Stimulated activated effector memory CD8-positive, alpha-beta T cell treated with anti-CD3 and anti-CD28 coated beads, Interleukin-12 subunit alpha, Interleukin-12 subunit beta, amount 100 ng/mL, for 72 hours (primary cell): ENCODE measurements at regions not wholly inside any gene's neighbourhood (a gene's known extent, or its start where the extent isn't known, plus 50 kb on each side); places are given as distances from the start of the nearest gene placed in this dataset.
"Not testable (repeated sequence)": the region's sequence is repeated elsewhere in the genome, so short reads cannot be mapped to it uniquely, and the experiment has no call there.

Experiments used
- ATAC-seq: fragments of 150-1000 bp; cut with Tn5 transposase; 2 replicates; pipeline ENCODE4 v1.10.0; 2021
- DNase-seq, 2 donors: peaks; one replicate each; pipeline ENCODE4 v3.0.0; 2021 to 2022; ENCODE audit warnings: low spot score in 2 of 2
- H3K27ac Mint-ChIP-seq: one replicate; pipeline ENCODE4 v1.8.0; 2022; ENCODE audit warnings: mild to moderate bottlenecking, mixed read lengths
- H3K36me3 Mint-ChIP-seq: one replicate; pipeline ENCODE4 v1.8.0; 2022; ENCODE audit warnings: mild to moderate bottlenecking, mixed read lengths
- H3K4me1 Mint-ChIP-seq: one replicate; pipeline ENCODE4 v1.8.0; 2022; ENCODE audit warnings: mixed read lengths
- H3K4me3 Mint-ChIP-seq: one replicate; pipeline ENCODE4 v1.8.0; 2022; ENCODE audit warnings: mild to moderate bottlenecking, mixed read lengths
- H3K9me3 Mint-ChIP-seq: one replicate; pipeline ENCODE4 v1.8.0; 2022; ENCODE audit warnings: mixed read lengths

DNA sequence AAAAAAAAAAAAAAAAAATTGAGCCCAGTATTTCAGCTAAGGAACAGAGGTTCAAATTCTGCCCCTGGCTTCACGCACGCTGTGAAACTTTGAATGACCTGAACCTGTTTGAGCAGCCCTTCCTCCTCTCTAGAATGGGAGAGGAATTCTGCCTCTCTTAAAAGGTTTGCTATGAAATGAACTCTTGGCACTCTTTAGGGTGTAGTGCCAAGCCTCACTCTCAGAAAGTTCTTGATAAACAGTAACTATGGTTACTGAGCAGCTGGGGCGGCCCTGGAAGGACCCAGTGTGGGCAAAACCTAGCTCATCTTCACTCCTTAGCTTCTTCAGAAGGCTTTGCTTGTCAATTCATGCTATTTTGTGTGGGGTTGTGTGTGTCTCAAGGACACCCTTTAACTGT lies 73.7 kb downstream of the GEMIN8 start:
- Mint-ChIP-seq H3K4me3 (no peak overlapping the region), H3K36me3 (no peaks in the 10 kb centered on the region)
- no peak for ATAC-seq

DNA sequence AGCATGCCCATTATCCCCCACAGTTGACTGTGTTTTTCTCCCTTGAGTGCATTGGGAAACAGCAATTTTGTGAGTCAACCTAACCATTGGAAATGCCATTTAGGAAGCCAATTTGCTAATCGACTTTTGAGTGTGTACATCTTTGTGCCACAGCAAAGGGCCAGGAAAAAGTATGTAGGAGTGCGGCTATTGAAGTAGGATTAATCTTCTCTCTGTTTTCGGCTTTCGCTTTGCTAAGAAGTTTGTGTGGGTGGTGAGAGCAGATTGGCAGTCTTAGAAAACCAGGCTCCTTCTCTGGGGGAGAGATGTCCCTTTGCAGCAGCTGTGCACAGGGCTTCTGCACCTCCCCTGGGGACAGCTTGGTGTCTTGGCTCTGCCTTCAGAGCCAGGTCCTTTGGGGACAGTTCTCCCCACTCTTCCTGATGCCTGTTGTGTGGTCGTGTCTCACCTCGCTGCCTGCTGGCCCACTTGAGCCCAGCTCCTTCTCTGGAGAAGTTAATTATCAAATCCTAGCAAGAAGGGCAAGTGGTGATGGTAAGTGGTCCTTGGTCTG lies 74.5 kb downstream of the GEMIN8 start:
- ATAC-seq = no peak

More for the DNA sequence above, 73.7 kb downstream of the GEMIN8 start:
- no peak for DNase-seq
- Mint-ChIP-seq H3K4me1 (no peaks in the 10 kb centered on the region), H3K9me3 (no peaks in the 10 kb centered on the region), H3K27ac (no peak overlapping the region)

DNA sequence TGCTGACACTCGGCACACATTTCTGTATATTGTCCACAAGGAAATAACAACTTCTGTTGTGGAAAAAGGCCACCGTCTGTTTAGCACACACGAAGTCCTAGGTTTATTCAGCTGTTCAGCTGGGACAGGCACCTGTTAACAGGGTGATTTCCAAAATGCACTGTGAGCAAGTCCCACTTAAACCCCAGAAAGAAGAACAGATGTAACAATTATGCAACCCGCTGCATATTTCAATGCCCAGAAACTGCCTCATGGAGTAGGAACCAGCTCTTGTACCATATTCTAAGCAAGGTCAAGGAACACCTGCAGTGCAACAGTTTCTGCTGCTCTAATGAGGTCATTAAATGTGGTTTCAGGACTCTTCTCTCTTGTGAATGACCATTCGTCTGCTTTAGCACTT lies 77.1 kb downstream of the GEMIN8 start:
- no peak for ATAC-seq
- Mint-ChIP-seq H3K9me3 (no peaks in the 10 kb centered on the region), H3K4me3 (no peak overlapping the region), H3K36me3 (no peaks in the 10 kb centered on the region), H3K27ac (no peak overlapping the region), H3K4me1 (no peaks in the 10 kb centered on the region)
- DNase-seq = no peak

More for the DNA sequence above, 74.5 kb downstream of the GEMIN8 start:
- Mint-ChIP-seq H3K9me3 (no peaks in the 10 kb centered on the region), H3K27ac (no peak overlapping the region), H3K4me3 (no peak overlapping the region), H3K36me3 (no peaks in the 10 kb centered on the region), H3K4me1 (no peaks in the 10 kb centered on the region)
- DNase-seq = no peak

DNA sequence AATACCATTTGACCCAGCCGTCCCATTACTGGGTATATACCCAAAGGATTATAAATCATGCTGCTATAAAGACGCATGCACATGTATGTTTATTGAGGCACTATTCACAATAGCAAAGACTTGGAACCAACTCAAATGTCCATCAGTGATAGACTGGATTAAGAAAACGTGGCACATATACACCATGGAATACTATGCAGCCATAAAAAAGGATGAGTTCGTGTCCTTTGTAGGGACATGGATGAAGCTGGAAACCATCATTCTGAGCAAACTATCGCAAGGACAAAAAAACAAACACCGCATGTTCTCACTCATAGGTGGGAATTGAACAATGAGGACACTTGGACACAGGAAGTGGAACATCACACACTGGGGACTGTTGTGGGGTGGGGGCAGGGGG lies 83.5 kb downstream of the GEMIN8 start:
- not testable (repeated sequence) for H3K36me3 Mint-ChIP-seq, DNase-seq, H3K4me3 Mint-ChIP-seq, ATAC-seq, H3K27ac Mint-ChIP-seq, H3K4me1 Mint-ChIP-seq, H3K9me3 Mint-ChIP-seq

DNA sequence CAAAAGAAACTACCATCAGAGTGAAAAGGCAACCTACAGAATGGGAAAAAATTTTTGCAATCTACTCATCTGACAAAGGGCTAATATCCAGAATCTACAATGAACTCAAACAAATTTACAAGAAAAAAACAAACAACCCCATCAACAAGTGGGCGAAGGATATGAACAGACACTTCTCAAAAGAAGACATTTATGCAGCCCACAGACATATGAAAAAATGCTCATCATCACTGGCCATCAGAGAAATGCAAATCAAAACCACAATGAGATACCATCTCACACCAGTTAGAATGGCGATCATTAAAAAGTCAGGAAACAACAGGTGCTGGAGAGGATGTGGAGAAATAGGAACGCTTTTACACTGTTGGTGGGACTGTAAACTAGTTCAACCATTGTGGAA lies 83.9 kb downstream of the GEMIN8 start:
- not testable (repeated sequence) for H3K4me3 Mint-ChIP-seq, ATAC-seq, H3K27ac Mint-ChIP-seq, H3K4me1 Mint-ChIP-seq, H3K36me3 Mint-ChIP-seq, DNase-seq, H3K9me3 Mint-ChIP-seq

DNA sequence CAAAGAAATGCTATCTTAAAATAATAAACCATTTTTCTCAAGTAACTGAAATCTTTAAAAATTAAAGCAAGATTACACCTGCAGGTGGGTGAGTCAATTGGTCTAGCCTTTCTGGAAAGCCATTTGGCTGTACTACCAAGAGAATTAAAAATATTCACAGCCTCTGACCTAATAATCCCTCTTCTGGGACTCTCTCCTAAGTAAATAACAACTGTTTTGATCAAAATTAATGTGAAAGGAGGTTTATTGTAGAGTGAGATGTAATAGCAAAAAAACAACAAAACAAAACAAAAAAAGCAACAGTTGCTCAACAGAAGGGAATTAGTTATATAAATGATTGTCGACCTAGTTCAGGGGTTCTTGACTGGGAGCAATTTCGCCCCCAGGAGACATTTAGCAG lies 89.0 kb downstream of the GEMIN8 start:
- no peaks in the 10 kb centered on the region for H3K9me3 Mint-ChIP-seq
- no peak overlapping the region for H3K4me3 Mint-ChIP-seq
- H3K4me1 Mint-ChIP-seq = no peaks in the 10 kb centered on the region
- ATAC-seq = no peak
- no peaks in the 10 kb centered on the region for H3K36me3 Mint-ChIP-seq
- H3K27ac Mint-ChIP-seq = no peak overlapping the region
- no peak for DNase-seq

DNA sequence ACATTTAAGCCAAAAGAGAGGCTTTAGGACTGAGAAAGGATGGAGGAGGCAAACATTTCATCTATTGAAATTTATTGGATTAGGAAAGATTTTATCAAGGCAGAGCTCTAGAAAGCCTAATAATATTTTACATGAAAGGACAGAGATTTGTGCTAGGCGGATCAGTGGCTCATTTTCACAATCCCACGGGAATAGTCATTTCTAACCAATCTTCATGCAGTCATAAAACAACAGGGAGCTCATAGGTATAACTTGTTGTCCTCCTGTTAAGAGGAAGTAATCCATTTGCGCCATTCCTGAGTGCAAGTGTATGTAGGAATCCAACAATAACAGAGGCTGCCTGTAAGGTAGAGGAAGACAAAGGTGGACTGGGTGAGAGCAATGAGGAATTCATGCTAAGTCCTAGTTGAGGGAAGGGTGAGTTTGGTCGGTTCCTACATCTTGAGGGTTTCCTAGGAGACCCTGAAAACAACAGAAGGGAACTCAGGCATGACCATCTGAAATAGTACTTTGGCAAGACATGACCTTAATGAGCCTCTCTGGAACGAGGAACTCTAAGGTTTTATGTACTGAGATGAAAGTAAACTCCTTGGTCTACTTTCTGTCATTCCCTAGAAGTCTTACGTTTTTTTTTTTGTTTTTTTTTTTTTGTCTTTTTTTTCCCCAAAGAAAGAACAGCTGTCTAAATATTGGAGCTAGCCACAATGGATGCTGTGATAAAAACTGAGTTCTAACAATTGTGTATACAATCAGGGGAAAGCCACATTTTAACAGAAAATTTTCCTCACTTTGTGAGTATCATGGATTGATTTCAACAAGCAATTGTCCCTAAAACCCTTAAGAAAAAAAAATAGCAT lies 89.7 kb downstream of the GEMIN8 start:
- Mint-ChIP-seq H3K9me3 (no peaks in the 10 kb centered on the region), H3K4me3 (no peak overlapping the region), H3K36me3 (no peaks in the 10 kb centered on the region), H3K4me1 (no peaks in the 10 kb centered on the region), H3K27ac (no peak overlapping the region)
- DNase-seq (no peak), ATAC-seq (no peak)

DNA sequence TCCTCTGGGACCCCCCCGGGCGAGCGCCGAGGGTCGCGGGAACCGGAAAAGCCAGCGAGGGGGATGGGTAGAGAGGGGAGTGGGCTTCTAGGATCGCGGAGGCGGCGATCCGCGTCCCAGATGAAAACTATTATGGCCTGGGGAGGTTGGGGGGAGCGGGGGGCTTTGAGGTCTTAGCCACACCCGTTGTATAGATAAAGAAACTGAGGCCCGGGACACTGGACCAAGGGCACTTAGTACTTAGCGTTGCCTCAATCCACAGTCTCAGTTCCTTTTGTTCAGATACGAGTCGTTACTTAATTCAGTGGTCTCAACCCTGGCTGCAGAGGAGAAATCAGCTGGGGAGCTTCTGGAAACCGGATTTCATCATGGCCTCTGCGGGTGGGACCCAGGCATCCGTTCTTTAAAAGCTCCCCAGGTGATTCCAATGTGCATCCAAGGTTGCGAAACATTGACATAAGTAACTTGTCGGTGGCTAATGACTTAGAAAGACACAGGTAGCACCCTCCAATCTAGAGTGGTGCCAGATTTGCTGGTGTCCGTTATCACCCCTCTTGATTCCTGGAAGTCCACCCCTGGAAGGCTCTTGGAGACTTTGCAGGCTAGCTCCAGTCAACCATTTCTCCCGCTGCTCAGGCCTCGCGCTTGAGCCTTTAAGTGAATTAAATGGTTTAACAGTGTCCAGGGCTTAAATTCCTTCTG lies 90.7 kb downstream of the GEMIN8 start:
- no peak for ATAC-seq
- Mint-ChIP-seq H3K27ac (no peak overlapping the region), H3K4me1 (no peaks in the 10 kb centered on the region), H3K4me3 (peak overlapping the region; percentile 39), H3K36me3 (no peaks in the 10 kb centered on the region), H3K9me3 (no peaks in the 10 kb centered on the region)
- DNase-seq = no peak

DNA sequence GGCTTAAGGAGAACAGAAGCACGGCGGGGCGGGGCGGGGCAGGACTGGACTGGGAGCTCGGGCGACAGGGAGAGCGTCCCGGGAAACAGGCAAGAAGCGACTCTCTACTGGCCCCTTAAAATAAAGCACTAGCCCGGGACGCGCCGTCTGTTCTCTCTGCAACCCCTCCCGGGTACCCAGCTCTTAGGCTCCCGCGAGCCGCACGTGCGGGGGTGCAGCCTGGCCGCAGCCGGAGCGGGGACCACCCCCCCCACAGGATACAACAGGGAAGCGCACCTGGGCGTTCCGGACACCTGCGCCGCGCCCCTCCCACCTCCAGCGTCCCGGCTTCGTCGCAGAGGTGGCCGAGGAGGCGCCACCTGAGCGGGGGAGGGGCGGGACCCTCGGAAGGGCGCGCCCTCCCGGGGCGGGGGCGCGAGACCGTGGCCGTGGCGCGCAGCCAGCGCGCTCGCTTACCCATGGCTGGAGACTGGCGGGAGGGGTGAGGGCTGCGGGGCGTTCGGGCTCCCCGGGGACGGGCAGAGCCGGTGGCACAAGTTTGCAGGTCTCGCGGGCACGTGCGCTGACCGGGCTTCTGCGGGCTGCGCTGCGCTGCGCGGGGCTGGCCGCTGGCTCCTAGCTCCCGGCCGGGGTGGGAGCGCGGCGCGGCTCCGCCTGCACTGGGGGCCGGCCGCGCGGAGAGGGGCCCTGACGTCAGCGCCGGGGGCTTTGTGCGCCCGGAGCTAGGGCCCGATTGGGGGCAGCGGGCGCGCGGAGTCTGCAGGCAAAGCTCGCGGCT lies 91.5 kb downstream of the GEMIN8 start:
- no peak overlapping the region for H3K27ac Mint-ChIP-seq
- no peak for DNase-seq
- no peaks in the 10 kb centered on the region for H3K9me3 Mint-ChIP-seq
- ATAC-seq = no peak
- no peaks in the 10 kb centered on the region for H3K4me1 Mint-ChIP-seq
- H3K4me3 Mint-ChIP-seq = peak overlapping the region; percentile 39
- H3K36me3 Mint-ChIP-seq = no peaks in the 10 kb centered on the region

DNA sequence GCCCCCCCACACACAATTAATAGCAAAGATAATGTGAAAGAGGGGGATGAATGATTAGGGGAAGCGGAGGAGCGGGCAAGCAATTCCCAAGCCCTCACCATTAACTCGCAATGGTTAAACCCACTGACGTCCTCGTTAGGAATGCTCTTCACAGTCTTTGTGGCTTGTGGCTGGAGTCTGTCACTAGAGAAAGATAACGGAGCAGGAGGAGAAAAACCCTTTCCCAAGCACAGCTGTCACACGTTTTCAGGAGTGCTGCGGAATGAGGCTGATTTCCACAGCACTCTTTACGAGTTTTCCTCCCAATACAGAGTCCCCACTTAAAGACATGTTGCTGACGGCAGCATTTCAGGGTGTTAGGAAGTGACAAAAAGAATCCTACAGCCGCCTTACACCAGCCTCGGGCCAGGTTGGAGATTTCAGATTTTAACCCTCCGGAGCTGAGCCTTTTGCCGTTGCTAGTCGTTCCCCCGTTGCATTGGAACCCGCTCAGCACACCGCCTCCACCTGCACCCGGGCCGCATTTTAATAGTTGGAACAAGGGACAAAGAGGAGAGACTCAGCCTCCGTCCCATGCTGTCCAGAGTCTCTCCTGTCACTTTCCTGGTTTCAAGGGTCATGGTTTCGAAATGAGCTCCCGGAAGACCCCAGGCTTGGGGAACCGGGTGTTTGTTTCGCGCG lies 92.2 kb downstream of the GEMIN8 start:
- ATAC-seq (no peak), DNase-seq (no peak)
- H3K4me1 Mint-ChIP-seq = no peaks in the 10 kb centered on the region
- H3K36me3 Mint-ChIP-seq = no peaks in the 10 kb centered on the region
- H3K4me3 Mint-ChIP-seq = peak overlapping the region; percentile 31
- H3K27ac Mint-ChIP-seq = no peak overlapping the region
- no peaks in the 10 kb centered on the region for H3K9me3 Mint-ChIP-seq

DNA sequence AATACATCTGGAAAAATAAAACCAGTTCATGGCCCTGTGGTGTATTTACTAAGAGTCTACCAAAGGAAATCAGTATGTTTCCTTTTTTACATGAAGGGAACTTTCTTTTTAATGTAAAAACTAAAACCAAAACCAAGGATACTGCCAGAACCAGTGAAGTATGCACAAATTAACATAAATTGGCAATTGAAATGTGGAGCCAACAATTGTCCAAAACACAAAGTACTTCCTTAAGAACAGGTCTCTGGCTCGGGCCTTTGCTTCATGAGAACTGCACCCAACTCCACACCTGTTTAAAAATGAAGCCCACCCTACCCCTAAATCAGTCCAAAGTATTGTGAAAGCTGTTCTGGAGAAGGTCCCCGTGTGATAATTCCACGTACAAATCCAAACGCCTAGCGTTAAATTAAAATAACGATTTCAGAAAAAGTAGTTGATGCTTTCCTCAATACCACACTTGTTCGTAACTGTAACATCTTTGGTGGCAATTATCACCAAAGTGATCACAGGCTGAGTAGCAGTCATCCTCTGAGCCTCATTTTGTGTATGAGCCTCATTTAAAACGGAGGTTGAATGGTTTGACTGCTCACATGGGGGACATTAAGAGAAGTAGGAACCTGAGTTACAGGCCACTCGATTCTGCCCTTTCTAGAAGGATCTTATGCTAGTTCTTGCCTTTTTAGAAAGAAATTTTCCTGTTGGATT lies 93.0 kb downstream of the GEMIN8 start:
- no peaks in the 10 kb centered on the region for H3K36me3 Mint-ChIP-seq
- DNase-seq (no peak), ATAC-seq (no peak)
- no peaks in the 10 kb centered on the region for H3K4me1 Mint-ChIP-seq
- H3K27ac Mint-ChIP-seq = no peak overlapping the region
- H3K9me3 Mint-ChIP-seq = no peaks in the 10 kb centered on the region
- no peak overlapping the region for H3K4me3 Mint-ChIP-seq

DNA sequence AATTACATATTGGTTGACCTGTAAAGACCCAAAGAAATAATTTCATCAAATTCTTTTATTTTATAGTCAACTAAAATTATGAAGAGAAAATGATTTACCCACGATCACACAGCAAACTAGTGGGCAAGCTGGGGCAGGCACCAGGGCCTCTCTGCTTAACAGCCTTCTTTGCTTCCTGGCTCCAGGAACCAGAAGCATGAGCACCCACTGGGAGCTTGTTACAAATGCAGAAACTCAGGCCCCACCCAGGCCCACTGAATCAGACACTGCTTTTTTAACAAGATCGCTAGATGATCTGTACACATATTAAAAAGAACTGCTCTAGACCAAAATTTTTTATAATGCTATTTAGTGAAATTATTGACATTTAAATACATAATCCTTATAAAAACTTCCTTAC lies 95.0 kb downstream of the GEMIN8 start:
- Mint-ChIP-seq H3K4me1 (no peaks in the 10 kb centered on the region), H3K36me3 (no peaks in the 10 kb centered on the region), H3K27ac (no peak overlapping the region), H3K4me3 (no peak overlapping the region), H3K9me3 (no peaks in the 10 kb centered on the region)
- DNase-seq = no peak
- ATAC-seq = no peak

DNA sequence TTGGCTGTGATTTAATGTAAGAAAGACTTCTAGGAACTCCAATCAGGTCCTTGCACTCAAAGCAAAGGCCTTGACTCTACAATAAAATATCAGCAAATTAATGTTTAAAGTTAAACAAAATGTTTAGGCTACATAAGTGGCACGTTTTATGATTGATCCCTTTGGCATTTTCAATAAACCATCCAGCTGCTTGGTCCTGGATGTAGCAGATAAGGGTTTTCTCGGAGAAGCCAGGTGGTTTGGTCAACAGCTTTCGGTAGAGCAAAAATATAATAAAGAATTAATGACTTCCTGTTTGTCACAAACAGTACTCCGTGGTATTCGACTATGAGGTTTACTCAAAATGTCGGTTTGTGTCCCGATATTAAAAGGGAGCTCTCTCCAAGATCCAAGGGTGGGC lies 95.8 kb downstream of the GEMIN8 start:
- no peak overlapping the region for H3K27ac Mint-ChIP-seq
- H3K36me3 Mint-ChIP-seq = no peaks in the 10 kb centered on the region
- no peak for ATAC-seq
- H3K4me1 Mint-ChIP-seq = no peaks in the 10 kb centered on the region
- no peaks in the 10 kb centered on the region for H3K9me3 Mint-ChIP-seq
- no peak for DNase-seq
- H3K4me3 Mint-ChIP-seq = no peak overlapping the region

DNA sequence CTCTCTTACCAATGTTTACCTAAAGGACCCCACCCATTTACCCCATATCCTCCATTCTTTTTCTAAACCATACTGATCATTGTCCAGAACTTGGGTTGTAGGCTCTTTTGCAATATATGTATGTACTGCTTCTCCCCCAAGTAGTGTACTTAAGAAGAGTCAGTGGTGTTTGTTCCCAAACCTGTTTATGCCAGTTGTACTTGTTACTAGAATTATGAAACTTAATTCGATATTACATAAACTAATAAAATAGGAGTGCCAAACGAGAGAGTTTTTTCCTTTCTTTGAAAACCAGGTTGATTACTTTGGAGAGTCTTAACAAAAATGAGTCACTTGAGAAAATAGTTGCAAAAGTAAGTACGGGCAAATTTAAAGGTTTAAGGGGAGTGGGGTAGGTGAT lies 96.3 kb downstream of the GEMIN8 start:
- Mint-ChIP-seq H3K27ac (no peak overlapping the region), H3K4me1 (no peaks in the 10 kb centered on the region)

More for the DNA sequence above, 96.3 kb downstream of the GEMIN8 start:
- Mint-ChIP-seq H3K9me3 (no peaks in the 10 kb centered on the region), H3K4me3 (no peak overlapping the region), H3K36me3 (no peaks in the 10 kb centered on the region)
- DNase-seq (no peak), ATAC-seq (no peak)
